Endothelial cell of umbilical vein (primary cell): ENCODE measurements at regions not wholly inside any gene's neighbourhood (a gene's known extent, or its start where the extent isn't known, plus 50 kb on each side); places are given as distances from the start of the nearest gene placed in this dataset.

ENCODE experiments used
- EZH2 ChIP-seq: IDR thresholded peaks from 2 replicates; pipeline ENCODE4 v1.6.1; 2012; ENCODE audit warnings: borderline replicate concordance, low read depth, mild to moderate bottlenecking, moderate library complexity, low read length, inconsistent platforms; ENCODE audit not compliant: severe bottlenecking
- FOS ChIP-seq: IDR thresholded peaks from 2 replicates; pipeline ENCODE4 v1.6.1; 2011; ENCODE audit warnings: mild to moderate bottlenecking, low read length, moderate library complexity, borderline replicate concordance; ENCODE audit not compliant: insufficient read depth
- GATA2 ChIP-seq: IDR thresholded peaks from 2 replicates; pipeline ENCODE4 v1.7.0; 2011; ENCODE audit warnings: low read depth, mild to moderate bottlenecking, moderate library complexity, mixed read lengths, low read length; ENCODE audit not compliant: insufficient read length, insufficient read depth
- JUN ChIP-seq: IDR thresholded peaks from 2 replicates; pipeline ENCODE4 v1.6.1; 2011; ENCODE audit warnings: borderline replicate concordance, low read depth; ENCODE audit not compliant: insufficient read length, insufficient read depth
- POLR2A ChIP-seq: IDR thresholded peaks from 2 replicates; pipeline ENCODE4 v1.6.1; 2012; ENCODE audit warnings: low read depth, mild to moderate bottlenecking, control low read depth, low read length
- POLR2AphosphoS5 ChIP-seq: IDR thresholded peaks from 2 replicates; pipeline ENCODE4 v1.6.1; 2012; ENCODE audit warnings: low read depth, mild to moderate bottlenecking, control low read depth, low read length, moderate library complexity; ENCODE audit not compliant: insufficient read depth
- TF ChIP-seq, protein P1 (sequence below): IDR thresholded peaks from 2 replicates; pipeline ENCODE4 v1.6.1; 2011; ENCODE audit not compliant: insufficient read depth, insufficient read length
- TF ChIP-seq, protein P2 (sequence below), 2 donors: IDR thresholded peaks; 1 replicate in 1 of 2; 2 replicates in 1 of 2; pipeline ENCODE4 v1.5.1; 2011; ENCODE audit warnings: low read length in 2 of 2, mild to moderate bottlenecking in 2 of 2, moderate library complexity in 2 of 2, control low read depth in 1 of 2, inconsistent platforms in 1 of 2, low read depth in 1 of 2; ENCODE audit not compliant: insufficient read depth in 1 of 2; ENCODE audit errors: extremely low read depth in 1 of 2

GRCh38 chr7:41156268-41156667 is 546.6 kb downstream of the INHBA start:
- TF ChIP-seq EZH2 (no peak), POLR2A (no peak), POLR2AphosphoS5 (no peak), JUN (no peak), FOS (no peak), GATA2 (no peak)
- TF ChIP-seq, protein P1, sequence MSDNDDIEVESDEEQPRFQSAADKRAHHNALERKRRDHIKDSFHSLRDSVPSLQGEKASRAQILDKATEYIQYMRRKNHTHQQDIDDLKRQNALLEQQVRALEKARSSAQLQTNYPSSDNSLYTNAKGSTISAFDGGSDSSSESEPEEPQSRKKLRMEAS: no peak
- TF ChIP-seq, protein P2, sequence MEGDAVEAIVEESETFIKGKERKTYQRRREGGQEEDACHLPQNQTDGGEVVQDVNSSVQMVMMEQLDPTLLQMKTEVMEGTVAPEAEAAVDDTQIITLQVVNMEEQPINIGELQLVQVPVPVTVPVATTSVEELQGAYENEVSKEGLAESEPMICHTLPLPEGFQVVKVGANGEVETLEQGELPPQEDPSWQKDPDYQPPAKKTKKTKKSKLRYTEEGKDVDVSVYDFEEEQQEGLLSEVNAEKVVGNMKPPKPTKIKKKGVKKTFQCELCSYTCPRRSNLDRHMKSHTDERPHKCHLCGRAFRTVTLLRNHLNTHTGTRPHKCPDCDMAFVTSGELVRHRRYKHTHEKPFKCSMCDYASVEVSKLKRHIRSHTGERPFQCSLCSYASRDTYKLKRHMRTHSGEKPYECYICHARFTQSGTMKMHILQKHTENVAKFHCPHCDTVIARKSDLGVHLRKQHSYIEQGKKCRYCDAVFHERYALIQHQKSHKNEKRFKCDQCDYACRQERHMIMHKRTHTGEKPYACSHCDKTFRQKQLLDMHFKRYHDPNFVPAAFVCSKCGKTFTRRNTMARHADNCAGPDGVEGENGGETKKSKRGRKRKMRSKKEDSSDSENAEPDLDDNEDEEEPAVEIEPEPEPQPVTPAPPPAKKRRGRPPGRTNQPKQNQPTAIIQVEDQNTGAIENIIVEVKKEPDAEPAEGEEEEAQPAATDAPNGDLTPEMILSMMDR (IDR thresholded peaks at IDR 0.05; ENCODE audit: extremely low read depth in 1 of 2, insufficient read depth in 1 of 2, low read depth in 1 of 2, low read length in 2 of 2): no peak
